ENCODE measurements at regions not wholly inside any gene's neighbourhood (a gene's known extent, or its start where the extent isn't known, plus 50 kb on each side); places are given as distances from the start of the nearest gene placed in this dataset.

DNA sequence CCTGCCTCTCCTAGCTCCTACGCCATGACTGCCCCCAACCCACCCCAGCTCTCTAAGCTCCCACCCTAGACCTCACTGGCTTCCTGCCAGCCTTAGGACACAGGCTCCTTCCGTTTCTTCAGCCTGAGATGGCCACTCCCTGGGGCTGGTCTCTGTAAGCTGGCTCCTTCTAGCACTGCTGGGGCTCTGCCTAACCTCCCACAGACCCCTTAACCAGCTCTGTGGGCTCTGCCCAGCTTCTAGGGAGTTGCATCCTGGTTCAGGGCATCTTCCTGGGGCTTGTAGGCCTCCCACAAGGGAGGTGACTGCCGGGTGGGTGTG lies 478.6 kb upstream of the KLF6 start:
- no peaks in the 10 kb centered on the region for H3K36me3 ChIP-seq (ENCODE audit: control insufficient read depth in 4 of 4, insufficient read depth in 3 of 4, low read depth in 1 of 4, low read length in 3 of 4)
- H3K27ac ChIP-seq (ENCODE audit: low read depth in 1 of 2, low read length in 2 of 2): no peak overlapping the region
- DNase-seq (ENCODE audit: low spot score): no peak
- peaks cover 0 to 10% (median 6%) of the 10 kb centered on the region in 4 donors for H3K4me1 ChIP-seq (ENCODE audit: control insufficient read depth in 4 of 4, insufficient read depth in 4 of 4, low read length in 3 of 4)
- no peaks in the 10 kb centered on the region for H3K9me3 ChIP-seq (ENCODE audit: control insufficient read depth in 4 of 4, low read length in 3 of 4)
- 38% methylated on average over 3 of the region's 3 CpGs for WGBS
- H3K27me3 ChIP-seq (ENCODE audit: control insufficient read depth in 4 of 4, insufficient read depth in 4 of 4, low read length in 3 of 4): no peaks in the 10 kb centered on the region
- no peak overlapping the region for H3K9ac ChIP-seq (ENCODE audit: low read depth in 1 of 2, low read length in 2 of 2)
- no peak overlapping the region for H3K4me3 ChIP-seq (ENCODE audit: low read depth in 1 of 3, low read length in 3 of 3)
- peak; percentile 23 for TF ChIP-seq NR2F2 (IDR thresholded peaks at IDR 0.05)
- TF ChIP-seq, protein P1, sequence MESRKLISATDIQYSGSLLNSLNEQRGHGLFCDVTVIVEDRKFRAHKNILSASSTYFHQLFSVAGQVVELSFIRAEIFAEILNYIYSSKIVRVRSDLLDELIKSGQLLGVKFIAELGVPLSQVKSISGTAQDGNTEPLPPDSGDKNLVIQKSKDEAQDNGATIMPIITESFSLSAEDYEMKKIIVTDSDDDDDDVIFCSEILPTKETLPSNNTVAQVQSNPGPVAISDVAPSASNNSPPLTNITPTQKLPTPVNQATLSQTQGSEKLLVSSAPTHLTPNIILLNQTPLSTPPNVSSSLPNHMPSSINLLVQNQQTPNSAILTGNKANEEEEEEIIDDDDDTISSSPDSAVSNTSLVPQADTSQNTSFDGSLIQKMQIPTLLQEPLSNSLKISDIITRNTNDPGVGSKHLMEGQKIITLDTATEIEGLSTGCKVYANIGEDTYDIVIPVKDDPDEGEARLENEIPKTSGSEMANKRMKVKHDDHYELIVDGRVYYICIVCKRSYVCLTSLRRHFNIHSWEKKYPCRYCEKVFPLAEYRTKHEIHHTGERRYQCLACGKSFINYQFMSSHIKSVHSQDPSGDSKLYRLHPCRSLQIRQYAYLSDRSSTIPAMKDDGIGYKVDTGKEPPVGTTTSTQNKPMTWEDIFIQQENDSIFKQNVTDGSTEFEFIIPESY (IDR thresholded peaks at IDR 0.05): no peak

DNA sequence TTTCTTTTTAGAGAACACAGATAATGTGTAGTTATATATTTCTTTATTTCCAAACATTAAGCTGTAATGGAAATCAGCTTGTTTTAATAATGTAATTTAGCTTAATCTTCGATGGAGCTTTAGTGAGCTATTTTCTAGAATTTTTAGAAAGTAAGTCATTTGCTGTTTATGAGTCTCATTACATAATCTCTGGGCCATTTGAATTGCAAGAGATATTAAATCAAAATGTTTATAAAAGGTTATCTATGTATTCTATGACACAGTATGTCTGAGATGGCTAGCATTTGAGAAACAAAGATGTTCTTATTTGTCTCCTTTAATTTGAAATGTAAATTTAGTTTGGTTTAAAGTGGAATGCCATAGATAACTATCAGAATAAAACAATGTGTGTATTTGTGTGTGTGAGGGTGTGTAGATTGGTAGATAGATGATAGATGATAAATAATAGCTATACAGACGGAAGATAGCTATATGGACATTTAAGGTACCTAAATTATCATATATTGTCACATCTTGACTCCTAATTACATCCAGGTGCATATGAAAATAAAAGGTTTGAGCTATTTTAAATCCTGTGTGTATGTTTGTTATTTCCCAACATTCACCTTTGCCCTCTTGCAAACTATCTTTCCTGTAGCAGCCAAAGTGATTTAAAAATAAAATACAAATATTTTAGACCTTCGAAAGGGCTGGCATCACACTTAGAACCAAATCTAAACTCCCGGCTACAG lies 478.0 kb upstream of the KLF6 start:
- H3K27me3 ChIP-seq (ENCODE audit: control insufficient read depth in 4 of 4, insufficient read depth in 4 of 4, low read length in 3 of 4): no peaks in the 10 kb centered on the region
- TF ChIP-seq, protein P1 (IDR thresholded peaks at IDR 0.05): no peak
- TF ChIP-seq, protein P2, sequence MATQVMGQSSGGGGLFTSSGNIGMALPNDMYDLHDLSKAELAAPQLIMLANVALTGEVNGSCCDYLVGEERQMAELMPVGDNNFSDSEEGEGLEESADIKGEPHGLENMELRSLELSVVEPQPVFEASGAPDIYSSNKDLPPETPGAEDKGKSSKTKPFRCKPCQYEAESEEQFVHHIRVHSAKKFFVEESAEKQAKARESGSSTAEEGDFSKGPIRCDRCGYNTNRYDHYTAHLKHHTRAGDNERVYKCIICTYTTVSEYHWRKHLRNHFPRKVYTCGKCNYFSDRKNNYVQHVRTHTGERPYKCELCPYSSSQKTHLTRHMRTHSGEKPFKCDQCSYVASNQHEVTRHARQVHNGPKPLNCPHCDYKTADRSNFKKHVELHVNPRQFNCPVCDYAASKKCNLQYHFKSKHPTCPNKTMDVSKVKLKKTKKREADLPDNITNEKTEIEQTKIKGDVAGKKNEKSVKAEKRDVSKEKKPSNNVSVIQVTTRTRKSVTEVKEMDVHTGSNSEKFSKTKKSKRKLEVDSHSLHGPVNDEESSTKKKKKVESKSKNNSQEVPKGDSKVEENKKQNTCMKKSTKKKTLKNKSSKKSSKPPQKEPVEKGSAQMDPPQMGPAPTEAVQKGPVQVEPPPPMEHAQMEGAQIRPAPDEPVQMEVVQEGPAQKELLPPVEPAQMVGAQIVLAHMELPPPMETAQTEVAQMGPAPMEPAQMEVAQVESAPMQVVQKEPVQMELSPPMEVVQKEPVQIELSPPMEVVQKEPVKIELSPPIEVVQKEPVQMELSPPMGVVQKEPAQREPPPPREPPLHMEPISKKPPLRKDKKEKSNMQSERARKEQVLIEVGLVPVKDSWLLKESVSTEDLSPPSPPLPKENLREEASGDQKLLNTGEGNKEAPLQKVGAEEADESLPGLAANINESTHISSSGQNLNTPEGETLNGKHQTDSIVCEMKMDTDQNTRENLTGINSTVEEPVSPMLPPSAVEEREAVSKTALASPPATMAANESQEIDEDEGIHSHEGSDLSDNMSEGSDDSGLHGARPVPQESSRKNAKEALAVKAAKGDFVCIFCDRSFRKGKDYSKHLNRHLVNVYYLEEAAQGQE (IDR thresholded peaks at IDR 0.05): no peak
- TF ChIP-seq JUND (IDR thresholded peaks at IDR 0.05) (no peak), GABPA (IDR thresholded peaks at IDR 0.05 in 1 of 2, conservative IDR thresholded peaks at IDR 0.05 in 1 of 2) (no peak), HNF4G (IDR thresholded peaks at IDR 0.05) (peak; percentile 46), YY1 (IDR thresholded peaks at IDR 0.05) (no peak), RXRA (IDR thresholded peaks at IDR 0.05) (peak in 1 of 2 donors; percentile 28), EGR1 (IDR thresholded peaks at IDR 0.05; ENCODE audit: low read depth in 2 of 2) (no peak), FOXA2 (IDR thresholded peaks at IDR 0.05) (no peak), SP1 (IDR thresholded peaks at IDR 0.05) (no peak), TAF1 (conservative IDR thresholded peaks at IDR 0.05) (no peak), HNF4A (conservative IDR thresholded peaks at IDR 0.05) (peak; percentile 74 to 82), NR2F2 (IDR thresholded peaks at IDR 0.05) (peak; percentile 76), RAD21 (IDR thresholded peaks at IDR 0.05) (peak; percentile 18 to 22), FOXA1 (IDR thresholded peaks at IDR 0.05) (no peak)
- TF ChIP-seq, protein P3, sequence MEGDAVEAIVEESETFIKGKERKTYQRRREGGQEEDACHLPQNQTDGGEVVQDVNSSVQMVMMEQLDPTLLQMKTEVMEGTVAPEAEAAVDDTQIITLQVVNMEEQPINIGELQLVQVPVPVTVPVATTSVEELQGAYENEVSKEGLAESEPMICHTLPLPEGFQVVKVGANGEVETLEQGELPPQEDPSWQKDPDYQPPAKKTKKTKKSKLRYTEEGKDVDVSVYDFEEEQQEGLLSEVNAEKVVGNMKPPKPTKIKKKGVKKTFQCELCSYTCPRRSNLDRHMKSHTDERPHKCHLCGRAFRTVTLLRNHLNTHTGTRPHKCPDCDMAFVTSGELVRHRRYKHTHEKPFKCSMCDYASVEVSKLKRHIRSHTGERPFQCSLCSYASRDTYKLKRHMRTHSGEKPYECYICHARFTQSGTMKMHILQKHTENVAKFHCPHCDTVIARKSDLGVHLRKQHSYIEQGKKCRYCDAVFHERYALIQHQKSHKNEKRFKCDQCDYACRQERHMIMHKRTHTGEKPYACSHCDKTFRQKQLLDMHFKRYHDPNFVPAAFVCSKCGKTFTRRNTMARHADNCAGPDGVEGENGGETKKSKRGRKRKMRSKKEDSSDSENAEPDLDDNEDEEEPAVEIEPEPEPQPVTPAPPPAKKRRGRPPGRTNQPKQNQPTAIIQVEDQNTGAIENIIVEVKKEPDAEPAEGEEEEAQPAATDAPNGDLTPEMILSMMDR (IDR thresholded peaks at IDR 0.05; ENCODE audit: low read depth, low read length, missing input control): no peak
- TF ChIP-seq, protein P4, sequence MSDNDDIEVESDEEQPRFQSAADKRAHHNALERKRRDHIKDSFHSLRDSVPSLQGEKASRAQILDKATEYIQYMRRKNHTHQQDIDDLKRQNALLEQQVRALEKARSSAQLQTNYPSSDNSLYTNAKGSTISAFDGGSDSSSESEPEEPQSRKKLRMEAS (IDR thresholded peaks at IDR 0.05): no peak
- TF ChIP-seq, protein P5, sequence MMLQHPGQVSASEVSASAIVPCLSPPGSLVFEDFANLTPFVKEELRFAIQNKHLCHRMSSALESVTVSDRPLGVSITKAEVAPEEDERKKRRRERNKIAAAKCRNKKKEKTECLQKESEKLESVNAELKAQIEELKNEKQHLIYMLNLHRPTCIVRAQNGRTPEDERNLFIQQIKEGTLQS (IDR thresholded peaks at IDR 0.05): no peak
- H3K27ac ChIP-seq (ENCODE audit: low read depth in 1 of 2, low read length in 2 of 2): no peak overlapping the region
- no peaks in the 10 kb centered on the region for H3K36me3 ChIP-seq (ENCODE audit: control insufficient read depth in 4 of 4, insufficient read depth in 3 of 4, low read depth in 1 of 4, low read length in 3 of 4)
- no peak overlapping the region for H3K4me3 ChIP-seq (ENCODE audit: low read depth in 1 of 3, low read length in 3 of 3)
- peaks cover 0 to 10% (median 6%) of the 10 kb centered on the region in 4 donors for H3K4me1 ChIP-seq (ENCODE audit: control insufficient read depth in 4 of 4, insufficient read depth in 4 of 4, low read length in 3 of 4)
- WGBS: 49% methylated on average over 4 of the region's 4 CpGs
- no peak for DNase-seq (ENCODE audit: low spot score)
- H3K9ac ChIP-seq (ENCODE audit: low read depth in 1 of 2, low read length in 2 of 2): no peak overlapping the region
- H3K9me3 ChIP-seq (ENCODE audit: control insufficient read depth in 4 of 4, low read length in 3 of 4): no peaks in the 10 kb centered on the region

All from liver (tissue), 8 donors.